ENCODE measurements at regions not wholly inside any gene's neighbourhood (a gene's known extent, or its start where the extent isn't known, plus 50 kb on each side); places are given as distances from the start of the nearest gene placed in this dataset.

DNA sequence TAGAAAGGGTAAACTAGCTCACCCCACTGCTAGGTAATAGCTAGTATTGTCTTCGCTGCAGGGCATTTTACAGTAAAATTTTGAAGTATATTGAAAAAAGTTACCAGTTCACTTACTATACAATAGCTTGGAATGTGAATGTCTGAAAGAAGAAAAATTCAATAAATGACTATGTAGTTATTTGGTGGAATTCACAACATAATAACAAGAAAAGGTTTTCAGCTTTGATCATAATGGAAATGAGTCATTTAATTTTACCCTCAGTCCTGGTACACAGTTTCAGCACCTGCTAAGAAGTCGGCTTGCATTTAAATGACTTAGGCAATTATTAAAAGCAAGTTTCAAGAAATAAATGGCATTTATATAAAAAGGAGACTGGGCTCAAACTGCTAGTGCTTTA is 90.4 kb downstream of the NUP35 start:
- DNase-seq, result no peak

DNA sequence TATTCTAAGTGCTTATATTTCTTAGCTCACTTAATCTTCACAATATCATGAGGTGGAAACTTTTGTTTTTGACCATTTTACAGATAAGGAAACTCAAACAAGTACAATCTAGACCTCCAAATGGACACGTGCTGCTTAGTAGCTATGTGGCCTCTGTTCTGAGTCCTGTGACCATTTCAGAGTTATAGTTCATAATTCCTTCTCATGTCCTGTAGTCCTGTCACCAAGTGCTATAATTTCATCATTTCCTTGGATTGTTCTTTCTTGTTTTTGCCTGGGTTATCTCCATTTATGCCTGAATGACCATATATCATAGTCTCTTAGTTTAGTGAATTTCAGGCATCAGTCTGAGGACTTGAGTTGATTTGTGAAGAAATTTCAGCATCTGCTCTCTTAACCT is 91.7 kb downstream of the NUP35 start:
- DNase-seq, result no peak

DNA sequence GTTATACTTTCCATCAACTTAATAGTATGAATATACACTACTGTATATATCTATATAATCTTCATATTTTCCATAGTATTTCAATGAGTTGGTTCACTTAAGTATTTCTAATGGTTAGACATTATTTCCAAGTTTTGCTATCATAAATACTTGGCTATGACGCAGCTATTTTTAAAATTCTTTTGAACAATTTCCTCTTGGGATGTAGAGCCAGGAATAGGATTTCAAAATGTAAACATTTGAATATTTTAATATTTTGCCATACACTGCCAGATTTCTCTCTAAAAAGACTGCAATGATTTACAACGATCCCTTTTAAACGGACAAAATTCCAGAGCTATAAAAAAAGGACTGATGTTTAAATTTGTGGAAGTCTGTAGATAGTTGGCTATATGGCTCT is 95.6 kb downstream of the NUP35 start:
- DNase-seq, result no peak

DNA sequence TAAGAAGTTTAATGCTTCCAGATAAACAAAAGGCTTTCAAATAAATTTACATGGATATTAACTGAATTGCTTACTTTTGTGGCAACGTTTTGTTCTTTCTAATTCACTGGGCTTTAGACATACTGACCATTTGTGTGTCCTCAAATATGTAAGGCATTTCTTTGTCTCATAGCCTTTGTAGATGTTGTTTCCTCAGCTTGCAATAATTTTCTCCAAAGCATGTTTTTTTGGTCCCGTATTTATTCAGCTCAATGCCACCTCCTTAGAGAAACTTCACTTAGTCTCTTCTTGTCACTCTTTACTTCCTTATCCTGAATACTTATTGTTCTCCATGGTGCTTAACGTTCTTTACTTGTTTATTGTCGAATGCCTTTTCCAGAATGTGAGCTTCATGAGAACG is 98.5 kb downstream of the NUP35 start:
- DNase-seq, result no peak

DNA sequence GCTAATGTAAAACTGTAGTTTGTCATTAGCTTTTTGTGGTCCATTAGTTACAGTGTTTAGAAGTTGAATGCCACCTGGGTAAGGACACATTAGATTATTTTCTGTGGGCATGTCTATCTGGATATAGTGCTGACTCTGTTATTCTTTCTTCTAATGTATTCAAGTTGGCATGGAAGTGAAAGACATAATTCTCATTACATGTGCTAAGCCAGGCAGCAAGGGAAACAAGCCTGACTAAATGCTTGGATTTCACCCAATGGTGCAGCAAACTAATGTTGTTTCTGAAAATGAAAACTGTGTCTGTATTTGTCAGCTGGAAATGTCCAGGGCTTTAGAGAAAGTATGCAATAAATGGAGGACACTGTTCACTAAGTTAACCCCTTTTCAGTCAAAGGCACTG is 100.7 kb downstream of the NUP35 start:
- no peak for DNase-seq

DNA sequence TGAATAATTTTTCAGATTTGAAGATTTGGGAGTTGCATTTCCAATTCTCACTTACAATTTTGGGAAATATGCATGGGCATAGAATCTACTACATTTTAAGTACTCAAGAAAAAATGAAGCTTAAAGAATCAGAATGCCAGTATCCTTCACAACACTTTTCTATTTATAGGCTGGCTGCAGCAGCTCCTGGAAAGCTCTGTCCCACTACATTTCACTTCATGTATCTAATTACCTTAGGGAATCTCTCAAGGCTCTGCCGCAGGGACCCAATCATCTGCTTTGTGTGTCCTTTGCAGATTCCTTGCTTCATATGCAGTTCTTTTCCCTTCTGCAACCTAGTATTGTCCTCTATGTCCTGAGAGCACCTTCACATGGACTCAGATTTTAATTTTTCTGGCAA is 102.9 kb downstream of the NUP35 start:
- DNase-seq, result no peak

DNA sequence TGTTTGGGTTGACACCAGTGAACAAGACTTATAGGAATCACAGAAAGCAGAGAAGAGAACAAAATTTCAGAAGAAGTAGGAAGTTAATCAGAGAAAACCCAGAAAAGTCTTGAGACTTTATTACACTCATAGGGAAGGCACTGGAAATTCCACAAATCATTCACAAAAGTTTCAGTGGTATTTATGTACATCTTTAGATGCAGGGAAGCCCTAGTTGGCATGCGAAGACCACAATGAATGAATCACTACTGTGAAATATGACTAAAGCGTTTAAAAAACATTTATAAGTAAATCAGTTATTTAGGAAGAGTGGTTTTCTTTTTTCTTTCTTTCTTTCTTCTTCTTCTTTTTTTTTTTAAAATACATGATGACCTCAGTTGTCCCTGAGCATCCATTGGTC is 105.1 kb downstream of the NUP35 start:
- DNase-seq, result no peak

DNA sequence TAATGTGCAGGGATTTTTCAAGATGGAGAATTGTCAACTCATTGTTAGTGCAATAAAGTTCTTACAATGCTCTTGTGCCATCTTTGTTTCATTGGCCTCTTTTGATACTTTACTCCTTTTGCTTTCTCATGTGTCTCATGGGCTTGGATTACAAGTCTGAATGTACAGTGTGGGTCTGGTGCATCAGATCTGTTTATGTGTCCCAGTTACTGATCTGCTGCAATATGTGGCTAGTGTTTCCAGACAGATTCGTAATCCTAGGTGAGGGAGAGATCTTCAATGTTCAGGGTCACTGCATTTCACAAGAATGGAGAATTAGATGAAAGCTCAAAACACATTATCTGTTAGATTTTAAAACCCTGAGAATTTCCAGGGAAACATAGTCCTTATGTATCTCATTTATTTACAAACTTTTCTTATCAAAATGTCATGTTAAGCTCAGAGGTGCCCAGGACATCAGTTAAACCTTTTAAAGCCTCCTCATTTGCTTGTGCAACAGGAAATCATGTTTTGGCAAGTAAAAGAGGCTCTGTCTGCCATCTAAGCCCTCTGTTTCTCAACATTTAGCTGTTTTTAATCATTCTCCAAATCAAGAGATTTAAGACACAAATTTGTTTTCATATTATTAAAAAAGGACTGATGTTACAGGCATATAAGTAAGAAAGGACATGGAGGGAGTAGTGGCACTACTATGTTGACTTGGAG is 108.1 kb downstream of the NUP35 start:
- no peak for DNase-seq

DNA sequence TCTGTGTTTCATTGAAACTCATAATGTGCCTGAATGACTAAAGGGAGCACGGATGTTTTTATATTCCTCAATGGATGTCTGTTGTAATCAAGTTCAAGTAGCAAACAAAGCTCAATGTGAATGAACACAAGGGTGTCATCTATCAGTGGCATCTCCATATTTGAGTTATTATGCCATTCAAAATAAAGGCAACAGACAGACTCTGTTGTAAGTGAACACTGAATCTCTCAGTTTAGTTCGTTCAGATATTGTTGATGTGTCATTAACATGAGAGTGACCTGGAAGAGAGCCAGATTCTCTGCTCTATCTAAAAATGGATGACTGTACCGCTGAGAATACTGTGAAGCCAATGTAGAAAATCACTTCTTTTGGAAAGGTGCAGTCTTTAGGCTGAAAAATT is 118.7 kb downstream of the NUP35 start:
- no peak for DNase-seq

DNA sequence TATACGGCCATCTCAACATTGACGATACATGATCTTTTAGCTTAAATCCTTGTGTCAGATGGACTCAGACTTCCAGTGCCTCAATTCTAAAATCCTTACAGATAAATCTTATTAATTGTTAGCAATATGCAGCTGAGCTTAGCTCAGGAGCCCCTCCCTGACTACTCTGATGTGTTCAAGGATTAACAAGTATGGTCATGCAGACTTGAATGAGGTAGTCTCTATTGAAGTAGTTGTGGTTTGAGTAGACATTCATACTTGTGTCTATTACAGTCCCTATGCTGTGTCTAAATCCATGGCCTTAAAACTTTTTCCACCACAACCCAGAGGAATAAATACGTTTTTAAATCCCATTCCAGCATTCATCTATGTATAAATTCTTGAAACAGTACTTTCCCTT is 119.5 kb downstream of the NUP35 start:
- no peak for DNase-seq

DNA sequence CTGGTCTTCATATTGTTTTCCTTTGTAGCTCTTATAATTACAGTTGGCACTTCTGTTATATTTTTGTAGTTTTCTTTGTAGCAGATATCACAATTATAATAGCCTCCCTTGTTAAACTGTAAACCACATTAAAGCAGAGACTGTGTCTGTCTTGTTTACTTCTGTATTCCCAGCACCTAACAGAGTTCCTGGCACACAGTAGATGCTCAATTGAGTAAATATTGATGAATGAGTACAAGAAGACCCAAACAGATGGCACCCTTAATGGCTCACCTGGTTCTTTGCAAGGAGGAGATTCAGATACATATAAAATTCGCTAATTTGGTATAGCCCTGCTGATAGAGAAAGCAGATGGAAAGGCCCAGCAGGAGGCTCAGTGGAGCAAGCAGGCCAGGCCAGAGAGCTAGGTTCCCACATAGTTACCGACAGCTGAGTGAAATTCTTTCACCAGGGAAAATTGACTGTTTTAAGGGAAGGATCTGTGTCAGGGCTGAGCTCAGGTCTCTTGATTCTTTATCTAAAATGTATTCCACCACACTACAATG is 120.1 kb downstream of the NUP35 start:
- DNase-seq, result no peak

DNA sequence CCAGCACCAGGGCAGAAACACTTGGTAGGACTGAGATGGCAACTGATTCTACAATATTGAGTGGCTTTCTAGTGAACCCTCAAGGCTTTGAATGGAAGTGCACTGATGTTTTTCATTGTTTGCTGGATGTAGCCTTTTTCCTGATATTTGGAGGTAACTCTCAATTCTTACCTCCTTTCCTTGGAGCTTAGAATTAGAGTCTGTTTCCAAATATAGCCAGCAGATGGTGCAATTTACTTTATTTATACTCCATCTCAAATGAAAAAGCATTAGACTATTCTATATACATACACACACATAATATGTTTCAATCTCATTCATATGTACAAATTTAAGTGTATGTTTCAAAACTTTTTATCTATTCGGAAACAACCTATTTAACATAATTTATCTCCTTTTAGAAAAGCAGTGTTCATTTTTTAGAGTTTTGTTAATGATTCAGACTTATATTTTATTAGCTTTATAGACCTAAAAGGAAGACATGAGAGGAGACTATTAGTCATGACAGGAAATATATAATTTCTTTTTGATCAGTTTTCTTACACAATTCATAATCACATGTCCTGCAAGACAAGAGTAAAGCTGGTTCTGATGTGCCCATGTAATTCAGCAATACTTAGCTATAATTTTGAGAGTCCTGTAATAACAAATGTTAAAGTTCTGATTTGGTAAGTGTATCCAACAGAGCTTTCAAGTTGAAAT is 124.8 kb downstream of the NUP35 start:
- peak; percentile 27 for DNase-seq

DNA sequence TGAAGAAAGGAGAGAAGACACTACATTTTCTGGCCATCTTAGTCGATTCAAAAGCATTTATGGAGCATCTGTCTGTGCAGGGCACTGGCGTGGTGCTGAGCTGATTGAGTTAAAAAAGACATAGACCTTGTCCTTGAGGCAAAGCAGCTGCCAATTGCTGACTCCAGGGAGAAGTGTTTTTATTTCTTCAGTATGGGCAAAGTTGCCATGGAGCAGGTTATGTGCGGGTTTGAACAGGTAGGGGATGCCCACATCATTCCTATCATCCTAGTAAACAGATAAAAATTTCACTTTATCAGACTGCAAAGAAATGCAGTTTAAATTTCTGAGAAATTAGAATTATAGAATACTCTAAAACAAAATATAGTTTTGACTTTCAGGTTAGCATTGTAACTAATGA is 125.8 kb downstream of the NUP35 start:
- no peak for DNase-seq

DNA sequence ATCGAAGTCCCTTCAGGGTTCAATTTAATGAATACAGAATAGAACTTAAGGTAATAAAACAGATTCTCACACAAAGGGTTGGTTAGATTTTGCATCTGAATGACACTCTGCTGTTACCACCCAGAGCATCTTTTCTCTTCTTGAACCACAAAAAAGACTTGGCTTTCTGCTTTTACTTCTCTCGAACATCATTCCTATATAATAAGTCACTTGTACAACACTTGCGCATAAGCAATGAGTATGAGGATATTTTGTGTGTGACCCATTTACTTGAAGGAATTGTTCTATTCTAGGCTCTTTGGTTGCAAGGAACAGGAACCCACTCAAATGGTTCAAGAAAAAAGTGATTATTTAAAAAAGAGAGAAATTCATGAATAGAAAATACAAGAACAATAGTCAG is 126.2 kb downstream of the NUP35 start:
- no peak for DNase-seq

DNA sequence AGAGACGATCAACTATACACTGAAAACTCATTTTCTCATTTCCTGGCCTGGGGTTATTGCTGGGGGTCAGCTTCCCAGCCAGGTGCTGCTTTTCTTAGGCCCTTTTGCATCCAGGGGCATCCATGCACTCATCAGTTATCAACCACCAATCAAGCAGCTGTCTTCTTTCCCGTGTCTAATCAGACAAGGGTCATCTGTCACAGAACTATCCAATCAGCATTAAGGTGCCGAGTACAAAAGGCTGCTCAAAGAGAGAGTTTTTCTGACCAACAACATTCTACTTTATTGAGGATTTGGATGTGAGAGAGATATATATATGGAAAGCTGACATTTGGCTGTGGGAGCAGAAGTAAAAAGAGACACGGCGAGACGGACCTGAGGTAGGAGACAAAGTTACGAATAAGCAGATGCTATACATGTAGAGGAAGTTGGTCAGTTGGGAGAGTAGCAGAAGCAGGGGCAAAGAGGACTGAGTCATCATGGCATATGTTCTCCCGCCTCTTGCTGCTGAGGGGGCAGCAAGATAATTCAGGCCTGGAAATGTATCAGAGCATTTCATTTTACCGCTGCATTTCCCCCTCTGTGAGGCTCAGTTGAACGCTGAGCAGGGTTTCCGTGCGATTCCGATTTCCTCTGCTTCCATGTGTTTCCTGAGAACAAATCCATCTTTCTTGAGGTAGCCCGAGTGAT is 129.3 kb downstream of the NUP35 start:
- DNase-seq, result no peak

DNA sequence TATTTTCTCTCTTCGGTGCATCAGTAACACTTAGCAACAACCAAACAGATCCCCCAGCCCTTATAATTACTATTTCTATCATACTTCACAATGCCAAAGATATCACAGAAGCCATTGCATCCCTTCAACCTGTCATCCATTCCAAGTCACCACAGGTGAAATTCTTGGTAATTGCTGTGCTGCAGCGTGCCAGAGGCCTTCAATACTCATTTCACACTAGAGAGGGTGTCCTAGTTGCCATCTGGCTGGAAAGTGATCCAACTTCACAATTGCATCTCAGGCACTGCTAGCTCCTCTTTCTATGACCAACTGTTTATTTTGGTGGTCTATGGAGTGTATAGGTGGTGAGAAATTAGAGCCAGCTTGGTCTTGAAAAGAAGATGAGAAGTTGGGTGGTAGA is 131.2 kb downstream of the NUP35 start:
- no peak for DNase-seq

DNA sequence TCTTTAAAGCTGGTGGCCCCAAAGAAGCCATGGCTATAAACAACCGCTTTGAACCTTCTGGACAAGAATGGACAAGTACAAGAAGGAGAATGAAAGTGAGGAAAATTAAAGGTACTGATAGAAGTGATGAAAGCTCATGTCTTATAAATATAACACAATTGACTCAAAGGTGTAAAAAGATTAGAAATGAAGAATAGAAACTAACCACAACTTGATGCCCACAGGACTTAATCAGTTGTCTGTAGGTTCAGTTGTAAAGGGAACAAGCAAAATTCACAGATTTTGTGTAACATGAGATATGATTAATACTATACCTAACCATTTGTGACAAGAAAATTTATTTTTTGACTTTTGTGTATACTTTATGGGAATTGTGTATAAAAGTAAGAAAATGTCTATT is 135.7 kb downstream of the NUP35 start:
- DNase-seq, result no peak

DNA sequence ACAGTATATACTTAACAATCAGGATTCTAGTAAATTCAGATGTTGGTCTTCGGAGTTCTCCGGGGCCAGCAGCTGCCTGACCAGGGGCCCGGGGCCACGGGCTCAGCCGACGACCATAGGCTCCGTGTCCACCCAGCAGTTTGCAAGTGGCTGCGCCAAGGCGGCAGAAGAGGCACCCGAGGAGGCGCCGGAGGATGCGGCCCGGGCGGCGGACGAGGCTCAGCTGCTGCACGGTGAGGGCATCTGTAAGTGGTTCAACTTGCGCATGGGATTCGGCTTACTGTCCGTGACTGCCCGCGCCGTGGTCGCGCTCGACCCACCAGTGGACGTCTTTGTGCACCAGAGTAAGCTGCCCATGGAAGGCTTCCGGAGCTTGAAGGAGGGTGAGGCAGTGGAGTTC is 136.3 kb downstream of the NUP35 start:
- DNase-seq, result no peak

DNA sequence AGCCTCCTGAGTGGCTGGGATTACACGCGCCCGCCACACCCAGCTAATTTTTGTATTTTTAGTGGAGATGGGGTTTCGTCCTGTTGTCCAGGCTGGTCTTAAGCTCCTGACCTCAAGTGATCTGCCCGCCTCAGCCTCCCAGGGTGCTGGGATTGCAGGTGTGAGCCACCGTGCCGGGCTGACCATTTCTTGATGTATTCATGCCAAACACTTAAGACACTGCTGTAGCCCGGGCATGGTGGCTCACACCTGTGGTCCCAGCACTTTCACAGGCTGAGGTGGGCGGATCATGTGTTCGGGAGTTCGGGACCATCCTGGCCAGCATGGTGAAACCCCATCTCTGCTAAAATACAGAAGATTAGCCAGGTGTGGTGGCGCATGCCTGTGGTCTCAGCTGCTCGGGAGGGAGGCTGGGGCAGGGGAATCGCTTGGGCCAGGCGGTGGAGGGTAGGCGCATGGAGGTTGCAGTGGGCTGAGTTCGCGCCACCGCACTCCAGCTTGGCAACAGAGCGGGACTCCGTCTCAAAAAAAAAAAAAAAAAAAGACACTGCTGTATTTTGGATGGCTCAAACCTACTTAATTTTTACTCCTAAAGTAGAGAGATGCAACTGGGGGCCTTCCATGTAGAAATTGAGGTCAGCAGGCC is 140.8 kb downstream of the NUP35 start:
- DNase-seq, result no peak

DNA sequence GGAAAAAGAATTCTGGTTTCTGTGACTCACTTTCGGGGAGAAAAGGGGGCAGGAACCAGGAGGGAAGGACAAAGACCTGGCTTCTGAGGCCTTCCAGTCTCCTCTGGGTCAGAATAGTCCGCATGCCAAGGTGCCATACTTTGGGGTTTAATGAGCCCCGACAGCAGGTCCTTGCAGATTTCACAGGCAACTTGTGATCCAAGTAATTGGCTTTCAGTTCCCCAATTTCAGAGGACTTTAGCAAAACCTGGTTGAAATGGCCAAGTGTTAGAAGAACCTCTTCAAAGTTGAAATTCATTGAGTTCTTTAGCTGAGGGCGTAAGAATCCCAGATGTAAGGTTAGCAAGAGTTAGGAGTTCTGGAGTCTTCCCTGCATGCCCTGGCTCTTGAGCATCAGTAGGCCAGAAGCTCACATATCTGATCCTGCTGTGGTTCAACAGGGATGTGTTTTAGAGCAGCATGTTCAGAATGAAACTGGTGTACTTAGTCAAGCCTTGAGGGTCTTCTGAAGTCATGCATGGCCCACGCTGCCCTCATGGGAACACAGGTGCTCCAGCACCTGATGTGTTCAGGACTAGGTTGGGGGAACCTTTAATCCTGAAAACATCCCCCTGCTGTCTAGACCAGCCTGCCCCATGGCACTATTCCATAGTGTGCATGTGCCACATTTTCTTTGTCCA is 143.0 kb downstream of the NUP35 start:
- DNase-seq, result no peak

DNA sequence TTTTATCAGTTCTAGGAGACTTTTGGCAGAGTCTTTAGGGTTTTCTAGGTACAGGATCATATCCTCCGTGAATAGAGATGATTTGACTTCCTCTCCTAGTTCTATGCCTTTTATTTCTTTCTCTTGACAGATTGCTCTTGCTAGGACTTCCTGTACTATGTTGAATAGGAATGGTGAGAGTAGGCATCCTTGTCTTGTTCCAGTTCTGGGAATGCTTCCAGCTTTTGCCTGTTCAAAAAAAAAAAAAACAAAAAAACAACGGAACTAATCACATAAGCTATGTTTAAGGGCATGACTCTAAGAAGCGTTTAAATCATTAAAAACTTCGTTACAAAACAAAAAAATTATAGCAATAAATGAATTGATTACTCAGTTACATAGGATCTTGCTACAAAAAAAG is 145.7 kb downstream of the NUP35 start:
- DNase-seq, result no peak

DNA sequence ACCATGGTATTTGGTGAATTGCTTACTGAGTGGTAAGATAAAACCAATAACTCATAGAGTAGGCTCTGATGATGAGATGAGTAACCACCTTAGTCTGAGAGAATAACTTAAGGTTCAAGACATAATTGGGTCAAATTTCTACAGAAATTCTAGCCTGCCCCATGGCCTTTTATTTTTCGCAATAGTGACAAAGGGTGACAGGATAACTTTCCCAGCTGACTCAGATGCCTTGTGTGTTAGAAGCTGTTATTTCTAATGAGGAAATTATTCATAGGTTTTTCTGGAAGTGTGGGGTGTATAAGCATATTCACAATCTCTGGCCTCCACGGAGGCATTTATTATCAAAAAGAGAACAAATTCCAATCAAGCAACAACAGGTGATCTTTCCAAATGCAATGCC is 159.0 kb downstream of the NUP35 start:
- DNase-seq, result no peak

DNA sequence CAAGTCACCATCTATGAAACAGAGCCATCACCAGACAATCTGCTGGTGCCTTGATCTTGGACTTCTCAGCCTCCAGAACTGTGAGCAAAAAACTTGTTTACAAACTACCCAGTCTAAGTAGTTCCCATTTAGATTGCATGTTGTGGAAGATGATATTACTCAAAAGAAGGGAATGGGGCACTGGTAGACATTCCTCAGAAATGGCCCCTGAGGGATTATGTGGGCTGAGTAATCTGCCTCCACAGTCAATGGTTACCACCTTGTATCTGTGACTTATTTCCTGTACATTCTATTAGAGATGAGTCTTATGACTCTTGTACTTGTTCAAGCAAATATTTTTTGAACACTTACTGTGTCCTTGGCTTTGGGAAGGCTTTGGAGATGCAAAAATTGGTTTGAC is 160.4 kb downstream of the NUP35 start:
- DNase-seq, result no peak

Measured in suppressor macrophage treated with lipopolysaccharide for 4 hours (primary cell).